ENCODE measurements at regions not wholly inside any gene's neighbourhood (a gene's known extent, or its start where the extent isn't known, plus 50 kb on each side); places are given as distances from the start of the nearest gene placed in this dataset.

GRCh38 chr2:200089040-200089755 lies 133.8 kb downstream of the MAIP1 start:
- Histone ChIP-seq H3K4me1 (ENCODE audit: control insufficient read depth, extremely low read depth, insufficient read depth, low read length) (no peaks in the 10 kb centered on the region), H3K9ac (ENCODE audit: insufficient read depth, low read length) (no peak overlapping the region), H3K79me2 (ENCODE audit: control insufficient read depth, insufficient read depth, low read length) (no peaks in the 10 kb centered on the region), H3K36me3 (ENCODE audit: control insufficient read depth, insufficient read depth, low read length) (no peaks in the 10 kb centered on the region), H3K4me2 (ENCODE audit: extremely low read depth, insufficient read depth, low read length) (no peak overlapping the region), H3K4me3 (replicated peaks in 1 of 4; ENCODE audit: control extremely low read depth in 1 of 4, insufficient read depth in 1 of 4, low read depth in 3 of 4, low read length in 4 of 4) (no peak overlapping the region), H3K9me3 (ENCODE audit: control insufficient read depth, insufficient read depth, low read depth, low read length) (no peaks in the 10 kb centered on the region), H2AFZ (ENCODE audit: low read length) (no peak overlapping the region), H3K27ac (ENCODE audit: insufficient read depth, low read length) (no peak overlapping the region), H3K27me3 (ENCODE audit: control insufficient read depth, insufficient read depth, low read length) (peaks cover 4% of the 10 kb centered on the region), H4K20me1 (ENCODE audit: control insufficient read depth, extremely low read depth, insufficient read depth, low read length) (no peaks in the 10 kb centered on the region)
- no peak for TF ChIP-seq CTCF (conservative IDR thresholded peaks at IDR 0.05 in 1 of 2, IDR thresholded peaks at IDR 0.05 in 1 of 2; ENCODE audit: low read depth in 1 of 2, low read length in 2 of 2)
- no peak for TF ChIP-seq EZH2 (IDR thresholded peaks at IDR 0.05; ENCODE audit: low read length, missing control alignments)
- peak in 1 of 2 donors; percentile 39 for DNase-seq (ENCODE audit: low read depth in 2 of 2)

- Histone ChIP-seq H3K9ac (ENCODE audit: insufficient read depth, low read length) (no peak overlapping the region), H2AFZ (ENCODE audit: low read length) (no peak overlapping the region), H3K4me1 (ENCODE audit: control insufficient read depth, extremely low read depth, insufficient read depth, low read length) (no peaks in the 10 kb centered on the region), H3K27ac (ENCODE audit: insufficient read depth, low read length) (no peak overlapping the region), H4K20me1 (ENCODE audit: control insufficient read depth, extremely low read depth, insufficient read depth, low read length) (no peaks in the 10 kb centered on the region), H3K36me3 (ENCODE audit: control insufficient read depth, insufficient read depth, low read length) (no peaks in the 10 kb centered on the region), H3K79me2 (ENCODE audit: control insufficient read depth, insufficient read depth, low read length) (no peaks in the 10 kb centered on the region), H3K4me2 (ENCODE audit: extremely low read depth, insufficient read depth, low read length) (no peak overlapping the region), H3K4me3 (replicated peaks in 1 of 4; ENCODE audit: control extremely low read depth in 1 of 4, insufficient read depth in 1 of 4, low read depth in 3 of 4, low read length in 4 of 4) (no peak overlapping the region), H3K9me3 (ENCODE audit: control insufficient read depth, insufficient read depth, low read depth, low read length) (no peaks in the 10 kb centered on the region), H3K27me3 (ENCODE audit: control insufficient read depth, insufficient read depth, low read length) (peaks cover 4% of the 10 kb centered on the region)
- DNase-seq (ENCODE audit: low read depth in 2 of 2) = no peak
- TF ChIP-seq EZH2 (IDR thresholded peaks at IDR 0.05; ENCODE audit: low read length, missing control alignments) (no peak), CTCF (conservative IDR thresholded peaks at IDR 0.05 in 1 of 2, IDR thresholded peaks at IDR 0.05 in 1 of 2; ENCODE audit: low read depth in 1 of 2, low read length in 2 of 2) (no peak)
These were observed 134.4 kb downstream of the MAIP1 start for GRCh38 chr2:200089756-200090109.

GRCh38 chr2:200090683-200091082 lies 135.3 kb downstream of the MAIP1 start:
- Histone ChIP-seq H3K9me3 (ENCODE audit: control insufficient read depth, insufficient read depth, low read depth, low read length) (no peaks in the 10 kb centered on the region), H2AFZ (ENCODE audit: low read length) (no peak overlapping the region), H3K27me3 (ENCODE audit: control insufficient read depth, insufficient read depth, low read length) (peaks cover 4% of the 10 kb centered on the region), H3K4me2 (ENCODE audit: extremely low read depth, insufficient read depth, low read length) (no peak overlapping the region), H3K4me1 (ENCODE audit: control insufficient read depth, extremely low read depth, insufficient read depth, low read length) (no peaks in the 10 kb centered on the region), H3K9ac (ENCODE audit: insufficient read depth, low read length) (no peak overlapping the region), H3K36me3 (ENCODE audit: control insufficient read depth, insufficient read depth, low read length) (no peaks in the 10 kb centered on the region), H3K4me3 (replicated peaks in 1 of 4; ENCODE audit: control extremely low read depth in 1 of 4, insufficient read depth in 1 of 4, low read depth in 3 of 4, low read length in 4 of 4) (no peak overlapping the region), H3K79me2 (ENCODE audit: control insufficient read depth, insufficient read depth, low read length) (no peaks in the 10 kb centered on the region), H3K27ac (ENCODE audit: insufficient read depth, low read length) (no peak overlapping the region), H4K20me1 (ENCODE audit: control insufficient read depth, extremely low read depth, insufficient read depth, low read length) (no peaks in the 10 kb centered on the region)
- DNase-seq (ENCODE audit: low read depth in 2 of 2) = no peak
- TF ChIP-seq CTCF (conservative IDR thresholded peaks at IDR 0.05 in 1 of 2, IDR thresholded peaks at IDR 0.05 in 1 of 2; ENCODE audit: low read depth in 1 of 2, low read length in 2 of 2) (no peak), EZH2 (IDR thresholded peaks at IDR 0.05; ENCODE audit: low read length, missing control alignments) (no peak)

Data from fibroblast of lung (primary cell).